NB4 (cell line): ENCODE measurements at regions not wholly inside any gene's neighbourhood (a gene's known extent, or its start where the extent isn't known, plus 50 kb on each side); places are given as distances from the start of the nearest gene placed in this dataset.

ENCODE experiments used
- DNase-seq: peaks from one replicate; pipeline ENCODE4 v3.0.0; 2010; ENCODE audit warnings: low read depth
- H3K4me3 ChIP-seq: one replicate; pipeline ENCODE4 v1.5.1; 2011; ENCODE audit warnings: mild to moderate bottlenecking, low read depth, low read length, moderate library complexity
- MYC ChIP-seq: IDR thresholded peaks from 2 replicates; pipeline ENCODE4 v1.6.1; 2011; ENCODE audit warnings: low read depth, low read length
- POLR2A ChIP-seq: IDR thresholded peaks from 2 replicates; pipeline ENCODE4 v1.6.1; 2011; ENCODE audit warnings: mild to moderate bottlenecking; ENCODE audit not compliant: insufficient read length; ENCODE audit errors: extremely low read depth
- TF ChIP-seq, protein P1 (sequence below): IDR thresholded peaks from 2 replicates; pipeline ENCODE4 v1.6.1; 2011; ENCODE audit warnings: low read depth, low read length
- TF ChIP-seq, protein P2 (sequence below): IDR thresholded peaks from one replicate; pipeline ENCODE4 v1.5.1; 2012; ENCODE audit warnings: low read depth, low read length

DNA sequence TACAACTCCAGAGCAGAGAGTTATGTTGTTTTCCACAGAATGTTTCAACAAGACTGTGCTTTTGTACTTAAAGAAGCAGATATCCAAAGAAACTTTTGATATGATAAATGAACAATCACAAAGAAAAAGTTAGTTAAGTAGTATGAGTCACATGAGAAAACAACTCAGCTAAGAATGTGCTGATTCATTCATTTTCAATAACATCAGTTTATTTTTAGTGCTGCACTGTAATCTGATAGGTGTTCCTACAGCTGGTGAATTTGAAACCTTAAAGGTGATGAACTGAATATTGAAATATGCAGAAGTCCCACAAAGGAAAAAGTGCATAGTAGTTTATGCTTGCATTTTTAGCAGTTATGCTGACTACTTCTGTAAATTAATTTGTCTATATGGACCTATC, 180.3 kb upstream of the TENM3 start:
- TF ChIP-seq, protein P1, sequence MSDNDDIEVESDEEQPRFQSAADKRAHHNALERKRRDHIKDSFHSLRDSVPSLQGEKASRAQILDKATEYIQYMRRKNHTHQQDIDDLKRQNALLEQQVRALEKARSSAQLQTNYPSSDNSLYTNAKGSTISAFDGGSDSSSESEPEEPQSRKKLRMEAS, result no peak
- no peak for TF ChIP-seq POLR2A
- no peak for TF ChIP-seq MYC
- TF ChIP-seq, protein P2, sequence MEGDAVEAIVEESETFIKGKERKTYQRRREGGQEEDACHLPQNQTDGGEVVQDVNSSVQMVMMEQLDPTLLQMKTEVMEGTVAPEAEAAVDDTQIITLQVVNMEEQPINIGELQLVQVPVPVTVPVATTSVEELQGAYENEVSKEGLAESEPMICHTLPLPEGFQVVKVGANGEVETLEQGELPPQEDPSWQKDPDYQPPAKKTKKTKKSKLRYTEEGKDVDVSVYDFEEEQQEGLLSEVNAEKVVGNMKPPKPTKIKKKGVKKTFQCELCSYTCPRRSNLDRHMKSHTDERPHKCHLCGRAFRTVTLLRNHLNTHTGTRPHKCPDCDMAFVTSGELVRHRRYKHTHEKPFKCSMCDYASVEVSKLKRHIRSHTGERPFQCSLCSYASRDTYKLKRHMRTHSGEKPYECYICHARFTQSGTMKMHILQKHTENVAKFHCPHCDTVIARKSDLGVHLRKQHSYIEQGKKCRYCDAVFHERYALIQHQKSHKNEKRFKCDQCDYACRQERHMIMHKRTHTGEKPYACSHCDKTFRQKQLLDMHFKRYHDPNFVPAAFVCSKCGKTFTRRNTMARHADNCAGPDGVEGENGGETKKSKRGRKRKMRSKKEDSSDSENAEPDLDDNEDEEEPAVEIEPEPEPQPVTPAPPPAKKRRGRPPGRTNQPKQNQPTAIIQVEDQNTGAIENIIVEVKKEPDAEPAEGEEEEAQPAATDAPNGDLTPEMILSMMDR, result no peak
- no peak for DNase-seq
- no peak overlapping the region for H3K4me3 ChIP-seq

DNA sequence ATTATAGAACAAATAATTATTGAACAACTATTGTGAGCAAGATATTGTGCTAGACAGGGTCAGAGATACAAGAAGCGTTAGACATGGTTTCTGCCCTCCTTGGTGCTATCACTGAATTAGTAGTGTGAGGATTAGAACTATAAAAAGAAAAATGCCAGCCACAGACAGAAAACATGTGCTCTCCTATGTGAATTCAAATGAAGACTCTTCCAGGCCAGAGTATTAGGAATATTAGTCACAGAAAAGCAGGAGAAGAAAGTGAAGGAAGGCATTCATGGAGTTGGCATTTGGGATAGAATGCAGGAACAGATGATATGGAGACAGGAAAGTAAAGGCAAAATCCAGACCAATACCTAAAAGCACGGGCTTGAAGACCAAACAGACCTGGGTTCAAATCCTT, 179.6 kb upstream of the TENM3 start:
- no peak for DNase-seq
- TF ChIP-seq POLR2A (no peak), MYC (no peak)
- TF ChIP-seq, protein P1, result no peak
- TF ChIP-seq, protein P2, result no peak

DNA sequence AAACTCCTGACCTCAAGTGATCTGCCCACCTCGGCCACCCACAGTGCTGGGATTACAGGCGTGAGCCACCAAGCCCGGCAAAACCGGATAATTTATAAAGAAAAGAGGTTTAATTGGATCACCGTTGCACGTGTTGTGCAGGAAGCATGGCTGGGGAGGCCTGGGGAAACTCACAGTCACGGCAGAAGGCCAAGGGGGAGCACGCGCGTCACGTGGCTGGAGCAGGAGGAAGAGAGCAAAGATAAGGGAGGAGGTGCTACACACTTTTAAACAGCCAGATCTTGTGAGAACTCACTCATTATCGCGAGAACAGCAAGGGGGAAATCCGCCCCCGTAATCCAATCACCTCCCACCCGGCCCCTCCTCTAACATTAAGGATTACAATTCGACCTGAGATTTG, 177.9 kb upstream of the TENM3 start:
- no peak overlapping the region for H3K4me3 ChIP-seq
- TF ChIP-seq, protein P2, result no peak
- TF ChIP-seq, protein P1, result no peak
- DNase-seq, result no peak

More for the DNA sequence above, 179.6 kb upstream of the TENM3 start:
- no peak overlapping the region for H3K4me3 ChIP-seq

DNA sequence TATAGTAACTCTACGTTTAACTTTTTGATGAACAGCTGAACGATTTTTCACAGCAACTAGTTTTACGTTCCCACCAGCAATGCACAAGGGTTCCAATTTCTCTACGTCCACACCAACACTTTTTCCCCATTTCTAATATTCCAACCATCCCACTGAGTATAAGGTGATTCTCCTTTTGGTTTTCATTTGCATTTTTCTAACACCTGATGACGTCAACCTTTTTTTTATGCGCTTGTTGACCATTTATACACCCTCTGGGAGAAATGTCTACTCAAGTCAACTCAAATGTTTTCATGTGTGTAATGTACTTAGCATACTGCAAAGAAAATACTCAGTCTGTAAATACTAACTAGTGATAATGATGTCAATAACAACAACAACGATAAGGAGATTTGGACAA, 177.2 kb upstream of the TENM3 start:
- no peak for TF ChIP-seq MYC
- TF ChIP-seq, protein P2, result no peak
- TF ChIP-seq, protein P1, result no peak
- TF ChIP-seq POLR2A, result no peak
- no peak overlapping the region for H3K4me3 ChIP-seq
- DNase-seq, result no peak

DNA sequence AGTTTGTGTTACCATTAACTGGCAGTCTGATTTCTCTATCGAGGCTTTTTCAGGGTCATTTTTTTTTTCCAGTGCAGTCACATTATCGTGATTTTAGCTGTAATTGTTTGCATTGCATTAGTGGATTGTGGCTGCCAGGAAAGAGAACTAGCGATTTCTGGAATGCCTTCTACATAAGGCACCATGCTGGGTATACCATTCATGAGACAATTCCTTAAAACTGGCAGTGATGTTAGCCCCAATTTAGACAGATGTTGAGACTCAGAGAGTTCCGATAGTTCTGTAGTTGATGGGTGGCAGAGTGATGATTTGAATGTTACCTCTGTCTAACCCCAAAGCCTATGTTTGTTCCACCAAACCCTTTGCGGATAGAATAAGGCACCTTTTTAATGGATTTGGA, 175.4 kb upstream of the TENM3 start:
- TF ChIP-seq, protein P1, result no peak
- TF ChIP-seq MYC (no peak), POLR2A (no peak)
- TF ChIP-seq, protein P2, result no peak
- H3K4me3 ChIP-seq, result no peak overlapping the region
- no peak for DNase-seq

DNA sequence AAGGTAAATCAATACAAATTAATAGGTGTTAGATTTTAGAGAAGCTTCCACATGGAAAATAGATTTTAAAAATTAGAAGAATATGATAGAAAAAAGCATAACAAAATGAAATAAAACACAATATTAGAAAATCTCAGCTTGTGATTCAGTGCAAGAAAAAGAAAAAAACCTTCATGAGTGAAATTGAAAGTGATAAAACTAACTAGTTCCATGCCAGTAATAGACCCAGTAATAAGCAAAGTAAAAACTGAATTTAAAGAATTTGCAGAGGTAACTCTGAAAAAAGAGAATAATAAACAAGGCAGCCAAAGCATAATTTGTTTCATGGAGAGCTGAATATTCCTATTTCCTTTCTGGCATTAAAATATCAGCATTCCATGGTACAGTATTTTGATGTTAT, 174.3 kb upstream of the TENM3 start:
- no peak overlapping the region for H3K4me3 ChIP-seq
- no peak for DNase-seq
- no peak for TF ChIP-seq POLR2A
